OCI-LY7 (cell line): ENCODE measurements at regions not wholly inside any gene's neighbourhood (a gene's known extent, or its start where the extent isn't known, plus 50 kb on each side); places are given as distances from the start of the nearest gene placed in this dataset.

Source experiments
- BruUV-seq: library from RNA; stranded (reverse); fragments of 400-500 nt; replicated peaks from 2 replicates; lab custom pipeline; 2021; lab: Mats Ljungman, UMichigan
- CTCF ChIA-PET: fragments of 300-600 bp; sonication (Branson Sonifier 250); formaldehyde crosslinking; loops from one replicate; lab custom pipeline; 2022; ENCODE audit warnings: antibody characterized with exemption; ENCODE audit not compliant: unreplicated experiment; lab: Charles Lee
- POLR2A ChIA-PET: fragments of 300-600 bp; sonication (Branson Sonifier 250); formaldehyde crosslinking; loops from one replicate; lab custom pipeline; 2022; ENCODE audit warnings: antibody characterized with exemption; lab: Charles Lee
- DNase-seq: peaks from one replicate; pipeline ENCODE4 v3.0.0-alpha.2; 2015; ENCODE audit warnings: low spot score
- H2AFZ ChIP-seq: fragments of 200-600 bp; sonication (generic), shearing (Covaris generic); 2 replicates; pipeline ENCODE4 v1.6.1; 2014; ENCODE audit warnings: mild to moderate bottlenecking, antibody characterized with exemption, low read length, moderate library complexity
- H3K27ac ChIP-seq: fragments of 200-600 bp; sonication (generic); 2 replicates; pipeline ENCODE4 v1.5.1; 2014; ENCODE audit warnings: mixed run types, low read depth, mild to moderate bottlenecking, moderate library complexity, low read length, inconsistent platforms; ENCODE audit not compliant: poor library complexity, severe bottlenecking
- H3K36me3 ChIP-seq: fragments of 200-600 bp; sonication (generic); 2 replicates; pipeline ENCODE4 v1.6.1; 2014; ENCODE audit warnings: mild to moderate bottlenecking, antibody characterized with exemption, low read length, moderate library complexity, mixed read lengths; ENCODE audit not compliant: insufficient read depth
- H3K4me1 ChIP-seq: fragments of 200-600 bp; sonication (generic); 2 replicates; pipeline ENCODE4 v1.5.1; 2014; ENCODE audit warnings: mild to moderate bottlenecking, low read length; ENCODE audit not compliant: insufficient read depth, poor library complexity, severe bottlenecking
- H3K4me2 ChIP-seq: fragments of 200-600 bp; sonication (generic); 2 replicates; pipeline ENCODE4 v1.6.1; 2014; ENCODE audit warnings: mild to moderate bottlenecking, low read length
- H3K4me3 ChIP-seq: fragments of 200-600 bp; sonication (generic); 2 replicates; pipeline ENCODE4 v1.5.1; 2014; ENCODE audit warnings: mild to moderate bottlenecking, low read depth, low read length; ENCODE audit not compliant: poor library complexity, severe bottlenecking
- H3K79me2 ChIP-seq: fragments of 200-600 bp; sonication (generic); 2 replicates; pipeline ENCODE4 v1.6.1; 2016; ENCODE audit warnings: low read depth, mild to moderate bottlenecking, low read length, moderate library complexity, mixed read lengths; ENCODE audit not compliant: insufficient read depth
- H3K9me2 ChIP-seq: fragments of 200-600 bp; sonication (generic); 2 replicates; pipeline ENCODE4 v1.6.1; 2016; ENCODE audit warnings: mild to moderate bottlenecking, low read length, mixed read lengths; ENCODE audit not compliant: insufficient read depth
- H3K9me3 ChIP-seq: fragments of 200-600 bp; sonication (generic); 2 replicates; pipeline ENCODE4 v1.6.1; 2014; ENCODE audit warnings: mild to moderate bottlenecking, mixed run types, low read length, mixed read lengths
- H4K20me1 ChIP-seq: fragments of 200-600 bp; sonication (generic); 2 replicates; pipeline ENCODE4 v1.6.1; 2014; ENCODE audit warnings: mild to moderate bottlenecking, antibody characterized with exemption, low read length, moderate library complexity, mixed read lengths; ENCODE audit not compliant: insufficient read depth
- EZH2phosphoT487 ChIP-seq: fragments of 200-600 bp; sonication (generic); IDR thresholded peaks from 2 replicates; pipeline ENCODE4 v1.6.1; 2018; ENCODE audit warnings: low read depth, borderline replicate concordance, mild to moderate bottlenecking, mixed run types, antibody characterized with exemption, low read length, moderate library complexity, mixed read lengths
- intact Hi-C: fragments of 100-400 bp; cut with micrococcal nuclease; formaldehyde crosslinking; loops from one replicate; pipeline ENCODE4 v1.10.0; 2022; ENCODE audit not compliant: unreplicated experiment
- TF ChIP-seq, protein P1 (sequence below): fragments of 200-600 bp; sonication (generic); conservative IDR thresholded peaks from 2 replicates; pipeline ENCODE4 v1.5.1; 2014; ENCODE audit warnings: mild to moderate bottlenecking, antibody characterized with exemption, low read length, moderate library complexity, mixed read lengths

DNA sequence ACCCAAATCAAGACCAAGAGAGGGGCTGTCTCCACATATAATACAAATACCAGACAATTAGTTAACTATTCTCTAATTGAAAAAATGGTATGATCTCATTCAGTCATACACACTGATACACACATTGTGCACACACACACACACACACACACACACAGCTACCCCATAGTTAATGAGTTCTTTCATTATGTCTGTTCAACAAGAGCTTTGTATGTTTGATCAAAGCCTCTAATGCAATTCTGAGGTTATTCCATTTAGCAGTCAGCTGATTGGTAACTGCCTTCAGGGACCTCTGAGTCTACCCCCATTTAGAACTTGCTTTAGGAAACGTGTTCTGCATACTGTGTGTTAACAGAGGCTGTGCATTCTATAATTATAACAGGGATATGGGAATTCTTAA is 741.4 kb upstream of the LRRTM4 start:
- DNase-seq = no peak
- H3K4me2 ChIP-seq = no peak overlapping the region
- no peaks in the 10 kb centered on the region for H3K9me3 ChIP-seq
- BruUV-seq = no TSS peak
- TF ChIP-seq, protein P1, sequence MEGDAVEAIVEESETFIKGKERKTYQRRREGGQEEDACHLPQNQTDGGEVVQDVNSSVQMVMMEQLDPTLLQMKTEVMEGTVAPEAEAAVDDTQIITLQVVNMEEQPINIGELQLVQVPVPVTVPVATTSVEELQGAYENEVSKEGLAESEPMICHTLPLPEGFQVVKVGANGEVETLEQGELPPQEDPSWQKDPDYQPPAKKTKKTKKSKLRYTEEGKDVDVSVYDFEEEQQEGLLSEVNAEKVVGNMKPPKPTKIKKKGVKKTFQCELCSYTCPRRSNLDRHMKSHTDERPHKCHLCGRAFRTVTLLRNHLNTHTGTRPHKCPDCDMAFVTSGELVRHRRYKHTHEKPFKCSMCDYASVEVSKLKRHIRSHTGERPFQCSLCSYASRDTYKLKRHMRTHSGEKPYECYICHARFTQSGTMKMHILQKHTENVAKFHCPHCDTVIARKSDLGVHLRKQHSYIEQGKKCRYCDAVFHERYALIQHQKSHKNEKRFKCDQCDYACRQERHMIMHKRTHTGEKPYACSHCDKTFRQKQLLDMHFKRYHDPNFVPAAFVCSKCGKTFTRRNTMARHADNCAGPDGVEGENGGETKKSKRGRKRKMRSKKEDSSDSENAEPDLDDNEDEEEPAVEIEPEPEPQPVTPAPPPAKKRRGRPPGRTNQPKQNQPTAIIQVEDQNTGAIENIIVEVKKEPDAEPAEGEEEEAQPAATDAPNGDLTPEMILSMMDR = no peak
- TF ChIP-seq EZH2phosphoT487 = no peak
- H2AFZ ChIP-seq = no peak overlapping the region
- POLR2A ChIA-PET = no interaction called here
- no peaks in the 10 kb centered on the region for H3K4me1 ChIP-seq
- no peak overlapping the region for H3K27ac ChIP-seq
- no peaks in the 10 kb centered on the region for H3K79me2 ChIP-seq
- no peak overlapping the region for H3K4me3 ChIP-seq
- H4K20me1 ChIP-seq = no peaks in the 10 kb centered on the region
- no peaks in the 10 kb centered on the region for H3K9me2 ChIP-seq
- CTCF ChIA-PET = interaction anchor here (0.6 kb wide), 1 partner anchor 35 kb away, joined by 3 read pairs; no protein-coding TSS in a partner anchor
- intact Hi-C loops = no loop called here
- H3K36me3 ChIP-seq = no peaks in the 10 kb centered on the region

DNA sequence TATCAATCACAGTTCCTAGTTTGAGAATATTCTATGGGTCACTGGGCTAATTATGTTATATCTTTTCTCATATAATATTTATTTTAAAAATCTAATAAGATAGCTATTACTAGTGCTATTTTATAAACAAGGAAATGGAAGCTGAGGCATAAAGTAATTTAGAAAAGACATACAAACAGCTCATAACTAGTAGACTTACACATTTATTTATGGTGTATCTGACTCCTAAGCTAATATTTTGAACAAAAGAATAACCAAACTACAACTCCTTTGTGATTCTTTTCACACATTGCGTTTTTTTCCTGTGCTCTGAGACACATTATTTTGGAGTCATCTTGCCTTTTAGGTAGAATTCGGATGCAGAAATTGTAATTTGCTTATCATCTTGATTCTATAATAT is 742.0 kb upstream of the LRRTM4 start:
- BruUV-seq = no TSS peak
- Histone ChIP-seq H3K79me2 (no peaks in the 10 kb centered on the region), H3K36me3 (no peaks in the 10 kb centered on the region), H3K4me1 (no peaks in the 10 kb centered on the region), H2AFZ (no peak overlapping the region), H3K4me2 (no peak overlapping the region), H3K9me3 (no peaks in the 10 kb centered on the region), H3K9me2 (no peaks in the 10 kb centered on the region), H3K4me3 (no peak overlapping the region), H3K27ac (no peak overlapping the region), H4K20me1 (no peaks in the 10 kb centered on the region)
- ChIA-PET CTCF (interaction anchor here (0.6 kb wide), 1 partner anchor 35 kb away, joined by 3 read pairs; no protein-coding TSS in a partner anchor), POLR2A (interaction anchor here (0.7 kb wide), 1 partner anchor 43 kb away, joined by 3 read pairs; no protein-coding TSS in a partner anchor)
- intact Hi-C loops = no loop called here
- TF ChIP-seq, protein P1 = no peak
- DNase-seq = no peak

DNA sequence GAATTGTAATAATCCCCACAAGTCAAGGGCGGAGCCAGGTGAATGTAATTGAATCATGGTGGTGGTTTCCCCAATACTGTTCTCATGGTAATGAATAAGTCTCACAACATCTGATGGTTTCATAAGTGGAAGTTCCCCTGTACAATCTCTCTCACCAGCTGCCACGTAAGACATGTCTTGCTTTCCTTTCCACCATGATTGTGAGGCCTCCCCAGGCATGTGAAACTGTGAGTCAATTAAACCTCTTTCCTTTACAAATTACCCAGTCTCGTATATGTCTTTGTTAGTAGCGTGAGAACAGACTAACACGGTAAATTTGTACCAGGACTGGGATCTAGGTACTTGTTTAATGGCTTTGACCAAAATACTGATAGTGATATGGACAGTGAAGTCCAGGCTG is 744.3 kb upstream of the REG3G start:
- no peaks in the 10 kb centered on the region for H3K36me3 ChIP-seq
- no peaks in the 10 kb centered on the region for H3K9me2 ChIP-seq
- no TSS peak for BruUV-seq
- TF ChIP-seq, protein P1 = no peak
- TF ChIP-seq EZH2phosphoT487 = no peak
- DNase-seq = no peak
- H4K20me1 ChIP-seq = no peaks in the 10 kb centered on the region
- H3K27ac ChIP-seq = no peak overlapping the region
- H2AFZ ChIP-seq = no peak overlapping the region
- H3K4me1 ChIP-seq = no peaks in the 10 kb centered on the region
- H3K79me2 ChIP-seq = no peaks in the 10 kb centered on the region
- CTCF ChIA-PET = no interaction called here
- H3K4me3 ChIP-seq = no peak overlapping the region
- POLR2A ChIA-PET = interaction anchor here (0.7 kb wide), 1 partner anchor 16 kb away, joined by 3 read pairs; no protein-coding TSS in a partner anchor
- no peaks in the 10 kb centered on the region for H3K9me3 ChIP-seq
- H3K4me2 ChIP-seq = no peak overlapping the region
- intact Hi-C loops = no loop called here
